HG02571 (cell line): ENCODE measurements at regions not wholly inside any gene's neighbourhood (a gene's known extent, or its start where the extent isn't known, plus 50 kb on each side); places are given as distances from the start of the nearest gene placed in this dataset.
"Not testable (repeated sequence)": the region's sequence is repeated elsewhere in the genome, so short reads cannot be mapped to it uniquely, and the experiment has no call there.

Experiments used
- ATAC-seq: cut with Tn5 transposase; IDR thresholded peaks from one replicate; pipeline ENCODE4 v1.9.1; 2021; ENCODE audit warnings: mild to moderate bottlenecking, moderate library complexity; ENCODE audit not compliant: unreplicated experiment

DNA sequence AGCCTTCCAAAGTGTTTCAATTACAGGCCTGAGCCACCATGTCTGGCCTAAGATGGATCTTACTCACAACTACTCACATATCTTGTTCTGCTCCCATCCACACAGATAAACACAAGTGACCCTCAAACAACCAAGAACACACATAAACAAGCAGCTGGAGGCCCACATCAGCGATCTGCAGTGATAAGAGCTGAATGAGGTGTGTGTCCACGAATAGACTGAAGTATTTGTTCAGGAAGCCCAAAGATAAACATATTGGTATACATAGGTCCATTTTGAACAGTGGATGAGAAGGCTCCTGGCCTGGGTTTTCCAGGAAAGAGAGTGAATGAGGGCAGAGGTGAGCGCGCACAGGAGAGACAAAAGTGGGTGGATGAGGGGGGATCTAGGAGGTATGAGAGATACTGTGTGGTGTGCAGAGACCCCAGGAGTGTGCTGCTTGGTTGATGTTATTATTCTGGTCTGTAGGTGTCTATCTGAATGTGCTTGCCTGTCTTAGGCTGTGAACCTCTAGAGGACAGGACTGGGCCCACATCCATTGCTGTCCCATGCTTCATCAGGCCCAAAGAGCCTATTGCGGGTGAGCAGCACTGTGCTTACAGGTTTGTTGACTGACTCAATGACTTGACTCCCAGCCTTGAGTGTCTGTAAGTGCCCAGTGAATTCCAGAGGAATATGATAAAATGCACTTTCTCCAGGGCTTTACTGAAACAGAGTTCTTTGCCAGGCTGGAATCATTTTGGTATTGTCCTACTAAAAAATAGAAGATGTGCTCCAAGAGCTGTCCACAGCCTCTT lies 79.9 kb upstream of the ATP1A1 start:
- ATAC-seq: no peak

DNA sequence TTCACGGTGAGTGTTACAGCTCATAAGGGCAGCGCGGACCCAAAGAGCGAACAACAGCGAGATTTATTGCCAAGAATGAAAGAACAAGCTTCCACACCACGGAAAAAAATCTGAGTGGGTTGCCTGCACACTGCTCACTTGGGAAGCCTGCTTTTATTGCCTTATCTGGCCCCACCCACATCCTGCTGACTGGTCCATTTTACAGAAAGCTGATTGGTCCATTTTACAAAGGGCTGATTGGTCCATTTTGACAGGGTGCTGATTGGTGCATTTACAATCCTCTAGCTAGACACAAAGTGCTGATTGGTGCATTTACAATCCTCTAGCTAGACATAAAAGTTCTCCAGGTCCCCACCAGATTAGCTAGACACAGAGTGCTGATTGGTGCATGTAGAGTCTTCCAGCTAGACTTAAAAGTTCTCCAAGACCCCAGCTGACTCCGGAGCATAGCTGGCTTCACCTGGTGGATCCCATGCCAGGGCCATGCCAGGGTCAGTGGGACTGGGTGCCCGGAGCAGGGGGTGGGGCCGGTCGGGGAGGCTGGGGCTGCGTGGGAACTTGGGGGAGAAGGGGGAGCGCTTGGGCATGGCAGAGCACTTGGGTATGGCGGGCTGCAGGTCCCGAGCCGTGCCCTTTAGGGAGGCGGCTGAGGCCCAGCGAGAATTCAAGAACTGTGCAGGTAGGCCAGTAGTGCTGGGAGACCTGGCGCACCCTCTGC lies 75.4 kb upstream of the ATP1A1 start:
- no peak for ATAC-seq

DNA sequence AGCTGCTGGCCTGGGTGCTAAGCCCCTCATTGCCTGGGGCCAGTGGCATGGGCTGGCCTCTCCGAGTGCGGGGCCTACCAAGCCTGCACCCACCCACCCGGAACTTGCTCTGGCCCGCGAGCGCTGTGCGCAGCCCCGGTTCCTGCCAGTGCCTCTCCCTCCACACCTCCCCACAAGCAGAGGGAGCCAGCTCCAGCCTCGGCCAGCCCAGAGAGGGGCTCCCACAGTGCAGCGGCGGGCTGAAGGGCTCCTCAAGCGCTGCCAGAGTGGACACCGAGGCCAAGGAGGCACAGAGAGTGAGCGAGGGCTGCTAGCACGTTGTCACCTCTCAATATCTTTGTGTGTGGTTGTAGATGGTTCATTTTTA lies 74.8 kb upstream of the ATP1A1 start:
- not testable (repeated sequence) for ATAC-seq

DNA sequence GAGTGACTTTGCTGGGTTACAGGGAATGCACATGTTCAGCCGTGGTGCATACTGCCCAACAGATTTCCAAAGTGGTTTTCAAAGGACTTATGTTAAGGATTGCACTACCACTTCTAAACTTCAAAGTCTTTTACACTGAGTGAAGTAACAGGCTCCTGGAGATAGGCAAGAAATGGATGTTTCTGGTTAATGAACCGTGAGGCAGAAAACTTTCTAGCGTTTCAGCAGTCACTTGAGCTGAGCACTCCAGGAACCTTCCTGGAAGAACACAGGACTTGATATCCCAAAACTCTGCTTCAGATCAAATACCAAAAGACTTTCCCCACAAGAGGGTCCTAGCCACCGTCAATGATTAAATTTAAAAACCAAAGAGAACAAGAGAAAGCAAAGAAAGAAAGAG lies 74.3 kb upstream of the ATP1A1 start:
- ATAC-seq: no peak

DNA sequence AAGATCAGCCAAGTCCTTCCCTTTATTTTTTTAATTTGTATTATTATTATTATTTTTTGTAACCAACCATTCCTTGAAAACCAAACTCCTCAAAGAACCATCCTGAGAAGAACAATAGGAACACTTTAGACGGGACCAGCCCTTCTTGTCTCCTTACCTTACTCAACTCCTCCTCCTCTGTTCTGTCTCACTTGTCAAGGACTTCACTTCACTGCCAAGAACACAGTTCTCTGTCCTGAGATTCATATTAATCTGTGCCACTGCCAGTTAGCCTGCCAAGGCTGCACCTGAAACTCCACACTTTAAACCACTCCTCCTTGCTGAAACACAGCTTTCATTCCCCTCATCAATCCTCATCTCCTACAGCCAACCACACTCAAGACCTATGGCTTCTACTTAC lies 73.8 kb upstream of the ATP1A1 start:
- ATAC-seq: no peak

DNA sequence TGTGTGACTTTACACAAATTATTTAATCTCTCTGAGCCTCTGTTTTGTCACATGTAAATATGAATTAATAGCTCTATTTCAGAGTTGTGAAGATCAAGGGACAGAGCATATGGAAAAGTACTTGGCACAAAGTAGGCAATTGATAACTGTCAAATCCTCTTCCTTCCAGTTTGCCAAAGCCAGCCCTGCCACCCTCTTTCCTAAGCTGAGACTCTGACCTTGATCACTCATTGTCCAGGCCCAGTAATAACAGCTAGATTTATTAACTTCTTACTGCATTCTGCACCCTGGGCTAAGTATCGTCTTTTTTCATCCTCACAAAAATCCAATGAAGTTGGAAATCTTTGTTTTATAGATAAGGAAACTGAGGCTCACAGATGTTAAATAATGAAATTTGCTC lies 70.8 kb upstream of the ATP1A1 start:
- ATAC-seq: no peak

DNA sequence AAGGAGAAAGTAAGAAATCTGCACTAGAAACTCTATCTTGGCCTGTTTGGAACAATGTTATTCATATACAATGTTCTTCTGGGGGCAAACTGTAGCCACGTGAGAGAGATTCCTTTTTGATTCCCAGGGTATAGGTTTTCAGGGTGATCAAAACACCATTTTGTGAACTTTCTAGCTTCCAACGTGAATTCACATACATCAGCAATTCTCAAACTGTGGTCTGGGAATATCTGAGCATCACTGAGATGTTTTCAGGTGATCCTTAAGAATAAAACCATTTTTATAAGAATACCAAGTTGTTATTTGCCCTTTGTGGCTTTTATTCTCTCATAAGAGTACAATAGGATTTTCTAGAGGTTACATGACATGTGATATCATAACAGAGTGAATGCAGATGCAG lies 66.9 kb upstream of the ATP1A1 start:
- no peak for ATAC-seq

DNA sequence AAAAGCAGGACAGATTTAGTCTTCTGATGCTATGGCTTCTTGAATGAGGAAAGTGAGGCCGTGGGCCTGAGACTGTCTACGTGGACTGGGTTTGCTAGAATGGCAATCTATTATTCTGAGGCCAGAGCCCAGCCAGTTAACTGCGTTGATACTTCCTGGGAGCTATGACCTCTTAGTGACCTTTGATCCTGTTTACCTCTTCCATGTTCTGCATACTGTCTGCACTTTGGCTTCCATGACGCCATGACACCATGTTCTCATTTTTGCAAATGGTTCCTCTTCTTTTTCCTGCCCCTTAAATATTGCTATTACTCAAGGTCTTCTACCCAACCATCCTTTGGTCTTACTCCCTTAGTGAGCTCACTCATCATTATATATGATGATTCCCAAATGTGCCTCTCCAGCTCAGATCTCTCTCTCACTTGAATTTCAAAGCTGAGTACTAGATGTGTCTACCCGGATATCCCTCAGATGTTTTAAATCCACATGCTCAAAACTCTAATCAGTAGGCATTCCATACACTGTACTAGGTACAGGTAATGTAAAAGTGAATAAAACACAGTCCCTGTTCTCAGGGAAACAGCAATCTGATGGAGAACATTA lies 66.1 kb upstream of the ATP1A1 start:
- no peak for ATAC-seq

DNA sequence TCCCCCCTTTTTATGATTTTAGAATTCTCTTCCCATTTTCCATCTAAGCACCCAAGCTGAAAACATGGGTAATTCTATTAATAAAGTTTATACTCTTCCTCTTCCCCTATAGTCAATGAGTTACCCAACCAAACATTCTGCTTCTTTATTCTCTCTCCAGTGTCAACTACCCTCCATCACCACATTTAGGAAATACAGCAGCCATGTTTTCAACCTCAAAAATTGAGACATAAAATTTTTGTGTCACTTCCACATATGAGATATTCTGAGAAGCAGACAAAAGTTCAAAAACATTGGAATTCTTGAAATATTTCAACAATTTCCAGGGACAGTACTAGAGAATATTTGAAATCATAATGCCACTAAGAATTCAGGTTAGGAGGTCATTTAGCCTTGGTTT lies 64.8 kb upstream of the ATP1A1 start:
- ATAC-seq: no peak

DNA sequence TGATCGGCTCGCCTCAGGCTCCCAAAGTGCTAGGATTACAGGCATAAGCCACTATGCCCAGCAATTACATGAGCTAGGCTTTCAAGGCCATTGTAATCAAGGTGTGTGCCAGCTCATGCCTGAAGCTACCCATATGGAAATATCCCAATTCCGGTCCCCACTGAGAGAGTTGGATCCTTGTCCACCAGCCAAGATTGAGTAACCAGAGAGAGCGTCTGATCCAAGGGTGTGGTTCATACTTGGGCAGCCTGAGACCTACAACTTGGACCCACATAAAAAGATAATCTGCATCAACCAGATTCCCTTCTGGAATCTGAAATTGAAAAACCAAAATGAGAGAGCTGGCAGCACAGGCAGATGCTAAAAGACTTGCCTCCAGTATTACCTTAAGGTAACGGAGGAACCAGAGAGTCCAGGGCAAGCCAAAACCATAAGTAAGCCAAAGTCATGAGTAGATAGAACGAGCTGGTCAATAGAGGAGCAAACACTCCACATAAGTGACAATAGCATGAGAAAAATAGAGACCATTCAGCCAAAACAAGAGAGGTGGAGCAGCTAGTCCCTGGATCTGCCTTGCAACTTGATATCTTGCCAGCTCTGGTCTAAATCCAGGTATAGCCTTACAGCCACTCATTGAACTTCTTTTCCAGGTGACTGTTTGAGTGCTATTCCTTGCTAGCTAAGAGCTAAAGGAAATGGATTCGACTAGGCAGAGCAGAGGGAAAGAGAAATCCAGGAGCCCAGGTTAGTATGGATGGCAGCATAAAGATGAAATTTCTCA lies 63.8 kb upstream of the ATP1A1 start:
- ATAC-seq: no peak

DNA sequence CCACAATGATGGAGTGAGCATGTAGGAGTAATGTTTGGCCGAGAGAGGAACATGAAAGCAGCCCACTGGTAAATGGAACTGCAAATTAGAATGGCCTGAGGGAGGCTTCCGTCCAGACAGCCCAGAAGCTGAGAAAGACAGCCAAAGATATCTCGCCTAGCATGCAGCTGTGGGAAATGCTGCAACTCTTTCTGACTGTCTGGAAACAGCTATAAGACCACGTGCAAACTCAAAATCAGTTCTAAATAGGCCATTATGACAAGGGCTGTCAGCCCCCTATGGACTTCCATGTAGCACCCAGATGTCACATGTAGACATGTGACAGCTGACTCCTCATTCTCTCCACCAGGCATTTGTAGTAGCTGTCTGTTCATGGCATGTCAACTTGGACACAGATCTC lies 62.9 kb upstream of the ATP1A1 start:
- ATAC-seq: no peak

DNA sequence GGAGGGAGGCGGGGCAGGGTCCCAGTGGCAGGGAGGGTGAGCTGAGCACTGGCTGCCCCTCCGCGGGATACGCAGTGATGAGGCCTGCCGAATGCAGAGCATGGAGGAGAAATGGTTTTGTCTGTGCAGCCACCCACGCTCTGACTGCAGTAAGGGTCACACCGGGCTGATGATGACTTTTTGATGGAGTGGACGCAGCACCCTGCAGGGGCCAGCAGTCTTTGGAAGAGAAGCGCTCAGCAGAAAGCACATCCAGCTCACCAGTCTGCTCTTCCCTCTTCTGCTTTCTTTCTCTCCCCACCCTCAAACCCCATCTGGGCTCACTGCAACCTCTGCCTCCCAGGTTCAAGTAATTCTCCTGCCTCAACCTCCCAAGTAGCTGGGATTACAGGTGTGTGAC lies 61.9 kb upstream of the ATP1A1 start:
- ATAC-seq: no peak

DNA sequence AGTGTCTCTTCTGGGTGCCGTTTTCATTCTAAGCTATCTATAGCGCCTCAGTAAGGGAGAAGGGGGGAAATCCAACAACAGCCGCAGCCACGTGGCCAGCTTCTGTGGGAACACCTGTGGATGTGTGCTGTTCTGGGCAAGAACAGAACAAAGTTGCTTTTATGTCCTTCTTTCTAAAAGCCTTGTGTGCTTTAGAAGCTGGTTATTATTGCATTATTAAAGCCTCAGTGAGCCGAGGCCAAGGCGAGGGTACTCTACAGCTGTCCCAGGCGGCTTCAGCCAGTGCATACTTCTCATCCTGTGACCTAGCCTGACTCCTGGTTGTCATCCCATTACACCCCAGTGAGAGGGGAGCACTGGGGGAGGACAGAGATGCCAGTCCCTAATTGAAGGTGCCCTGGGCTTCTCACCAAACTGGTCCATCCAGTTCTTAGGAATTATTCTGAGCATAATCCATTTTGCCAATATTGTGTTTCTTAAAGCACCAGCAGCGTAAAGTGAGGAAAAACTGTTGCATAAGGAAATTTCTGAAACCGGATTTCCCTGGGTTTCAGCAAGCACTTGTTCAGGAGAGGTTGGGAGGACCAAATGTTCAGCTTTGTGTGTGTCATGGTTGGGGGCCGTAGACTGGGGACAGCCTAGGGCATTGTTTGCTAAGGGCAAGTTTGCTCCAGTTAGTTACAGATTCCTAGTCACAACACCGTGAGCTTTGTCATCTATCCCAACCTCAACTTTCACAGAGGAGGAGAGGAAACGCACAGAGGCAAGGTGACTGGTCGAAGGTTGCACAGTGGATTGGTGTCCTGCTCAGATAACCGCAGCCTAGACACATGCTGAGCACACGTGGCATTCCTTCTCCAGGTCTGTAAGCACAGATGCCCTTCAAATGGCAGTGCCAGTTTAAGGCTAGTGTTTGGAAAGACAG lies 61.0 kb upstream of the ATP1A1 start:
- ATAC-seq: no peak

DNA sequence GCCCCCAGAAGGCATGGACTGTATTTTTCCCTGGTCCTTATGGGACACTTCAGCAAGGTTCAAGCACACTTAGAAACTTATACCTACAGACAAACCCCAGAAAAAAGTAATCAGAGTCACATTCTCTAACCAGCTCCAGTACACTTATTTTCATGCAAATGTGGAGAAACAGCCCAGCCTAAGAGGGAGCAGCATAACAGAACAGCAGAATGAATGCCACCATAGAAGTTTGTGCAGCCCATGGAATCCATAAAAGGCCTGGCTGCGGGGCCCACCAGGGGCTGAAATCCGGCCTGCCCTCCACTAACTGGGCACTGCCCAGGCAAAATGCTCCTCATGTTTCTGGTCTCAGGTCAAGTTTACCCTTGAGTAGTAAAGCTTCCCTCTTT lies 60.4 kb upstream of the ATP1A1 start:
- ATAC-seq: no peak

DNA sequence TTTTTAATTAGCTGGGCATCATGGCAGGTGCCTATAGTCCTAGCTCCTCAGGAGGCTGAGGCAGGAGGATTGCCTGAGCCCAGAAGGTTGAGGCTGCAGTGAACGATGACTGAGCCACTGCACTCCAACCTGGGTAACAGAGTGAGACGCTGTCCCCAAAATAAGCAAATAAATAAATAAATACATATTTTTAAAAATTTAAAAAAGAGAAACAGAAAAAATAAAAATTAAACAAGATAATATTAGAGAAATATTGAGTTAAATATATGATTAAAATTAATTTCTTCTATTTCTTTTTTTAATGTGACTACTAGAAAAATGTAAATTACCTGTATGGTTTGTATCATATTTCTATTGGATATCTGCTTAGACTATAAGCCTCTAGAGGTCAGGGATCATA lies 59.3 kb upstream of the ATP1A1 start:
- no peak for ATAC-seq

DNA sequence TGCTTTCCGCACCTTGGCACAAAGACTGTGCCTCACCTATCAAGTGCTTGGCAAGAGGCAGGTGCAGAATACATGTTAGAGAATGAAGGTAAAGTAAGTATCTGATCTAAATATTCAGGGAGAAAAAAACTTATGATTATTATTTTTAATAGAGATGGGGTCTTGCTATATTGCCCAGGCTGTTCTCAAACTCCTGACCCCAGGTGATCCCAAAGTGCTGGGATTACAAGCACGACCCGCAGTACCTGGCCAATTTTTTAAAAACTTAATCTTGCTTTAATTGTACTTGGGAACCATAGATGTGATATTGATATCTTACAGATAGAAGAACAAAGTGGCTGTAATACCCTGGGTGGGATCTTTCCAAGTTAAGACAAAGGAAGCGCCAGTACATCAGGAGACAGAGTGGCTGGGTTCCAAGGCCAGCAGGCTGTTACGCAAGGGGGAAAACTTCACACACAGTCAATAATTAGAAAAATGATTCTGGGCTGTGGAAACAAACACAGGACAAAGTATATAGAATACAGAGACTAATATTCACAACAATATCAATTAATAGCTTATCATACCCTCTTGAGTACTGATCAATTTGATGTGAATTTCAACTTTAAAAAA lies 58.6 kb upstream of the ATP1A1 start:
- no peak for ATAC-seq

DNA sequence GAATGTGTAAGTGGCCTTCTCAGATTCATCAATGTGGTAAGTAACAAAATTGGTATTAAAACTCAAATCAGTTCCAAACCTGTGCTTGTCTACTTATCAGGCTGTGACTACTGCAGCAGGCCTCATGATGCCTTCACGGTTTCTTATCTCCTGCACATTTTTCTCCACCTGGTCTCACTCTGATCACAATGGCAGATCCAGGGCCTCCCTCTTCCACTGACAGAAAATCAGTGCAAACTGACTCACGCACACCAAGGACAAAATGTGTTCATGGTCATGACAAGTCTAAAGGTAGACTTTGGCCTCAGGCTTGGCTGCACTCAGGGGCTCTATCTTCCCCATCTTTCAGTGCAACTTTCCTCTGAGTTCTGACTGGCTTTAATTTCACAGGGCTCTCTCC lies 56.7 kb upstream of the ATP1A1 start:
- no peak for ATAC-seq

DNA sequence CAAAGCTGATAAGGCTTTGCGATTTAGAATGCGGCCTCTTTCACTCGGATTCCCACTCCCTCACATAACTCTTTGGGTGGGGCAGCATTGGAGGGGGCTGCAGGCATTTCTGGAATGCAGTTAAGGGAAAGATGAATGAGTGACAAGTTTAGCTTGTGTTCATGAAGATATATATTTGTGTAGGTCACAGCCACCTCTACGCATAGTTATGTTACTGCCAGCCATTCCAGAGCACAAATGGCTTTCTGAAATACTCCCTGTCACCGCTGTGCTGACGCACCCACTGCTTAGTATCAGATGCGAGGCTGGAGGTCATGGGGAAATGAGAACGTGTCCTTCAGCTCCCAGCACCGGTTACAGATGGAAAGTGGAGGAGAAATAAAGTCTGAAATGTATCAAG lies 54.1 kb upstream of the ATP1A1 start:
- no peak for ATAC-seq

DNA sequence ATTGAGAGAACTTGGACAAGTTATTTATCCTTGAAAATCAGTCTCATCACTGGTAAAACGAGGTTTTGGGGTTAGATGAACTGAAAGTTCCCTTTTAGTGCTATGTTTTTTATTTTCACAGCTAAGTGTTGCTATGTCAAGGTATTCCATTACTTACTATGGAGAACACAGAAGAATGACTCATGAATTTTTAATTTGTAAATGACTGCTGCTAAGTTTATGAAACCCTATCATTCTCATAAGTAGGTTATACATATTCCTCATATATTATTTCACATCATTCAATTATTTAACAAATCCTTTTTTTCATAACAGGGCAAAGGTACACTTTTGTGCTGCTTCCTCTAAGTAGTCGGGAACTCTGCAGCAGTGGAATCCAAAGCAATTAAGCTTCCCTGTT lies 52.2 kb upstream of the ATP1A1 start:
- no peak for ATAC-seq

DNA sequence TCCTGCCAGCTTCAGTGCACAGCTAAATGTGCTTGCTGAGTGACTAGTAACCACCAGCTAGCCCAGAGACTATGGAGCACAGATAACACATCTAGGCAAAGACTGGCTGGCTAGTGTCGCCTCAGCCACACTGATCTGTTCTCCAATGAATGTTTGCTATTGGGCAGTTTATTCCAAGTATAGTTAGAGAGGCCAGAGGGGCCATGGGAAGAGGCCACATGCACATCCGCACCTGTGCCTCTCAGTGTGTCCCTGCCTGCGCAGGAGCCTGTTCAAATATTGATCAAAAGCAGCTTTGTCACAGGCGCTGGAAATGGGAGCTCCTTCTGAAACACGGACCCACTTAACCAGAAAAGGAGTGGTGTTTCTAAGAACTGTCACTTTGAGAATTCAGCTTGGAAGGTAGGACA lies 51.3 kb upstream of the ATP1A1 start:
- no peak for ATAC-seq
